ENCODE measurements at regions not wholly inside any gene's neighbourhood (a gene's known extent, or its start where the extent isn't known, plus 50 kb on each side); places are given as distances from the start of the nearest gene placed in this dataset.

GRCh38 chr10:1809139-1809741, 71.9 kb upstream of the ADARB2 start:
- no peak for DNase-seq (ENCODE audit: low spot score)
- in situ Hi-C loops (cut with HindIII; ENCODE audit: low sequenced_read_pairs), result no loop called here

GRCh38 chr10:1807924-1808323, 70.6 kb upstream of the ADARB2 start:
- no peak for DNase-seq (ENCODE audit: low spot score)

GRCh38 chr10:1807196-1807595, 69.9 kb upstream of the ADARB2 start:
- in situ Hi-C loops (cut with HindIII; ENCODE audit: low sequenced_read_pairs), result no loop called here
- DNase-seq (ENCODE audit: low spot score), result no peak

More at GRCh38 chr10:1807924-1808323, 70.6 kb upstream of the ADARB2 start:
- in situ Hi-C loops (cut with HindIII; ENCODE audit: low sequenced_read_pairs), result no loop called here

GRCh38 chr10:1802413-1802812, 65.1 kb upstream of the ADARB2 start:
- in situ Hi-C loops (cut with HindIII; ENCODE audit: low sequenced_read_pairs), result no loop called here
- DNase-seq (ENCODE audit: low spot score), result no peak

- DNase-seq (ENCODE audit: low spot score), result no peak
- in situ Hi-C loops (cut with HindIII; ENCODE audit: low sequenced_read_pairs), result no loop called here
Observed at GRCh38 chr10:1788401-1788800, 51.1 kb upstream of the ADARB2 start.

All from G401 (cell line).